Dermis microvascular lymphatic vessel endothelial cell (primary cell): ENCODE measurements at regions not wholly inside any gene's neighbourhood (a gene's known extent, or its start where the extent isn't known, plus 50 kb on each side); places are given as distances from the start of the nearest gene placed in this dataset.

Experiments used
- DNase-seq, 2 donors: peaks; one replicate each; pipeline versions ENCODE4 v3.0.0 to v3.0.0-alpha.2; 2010; ENCODE audit warnings: low read depth in 2 of 2

DNA sequence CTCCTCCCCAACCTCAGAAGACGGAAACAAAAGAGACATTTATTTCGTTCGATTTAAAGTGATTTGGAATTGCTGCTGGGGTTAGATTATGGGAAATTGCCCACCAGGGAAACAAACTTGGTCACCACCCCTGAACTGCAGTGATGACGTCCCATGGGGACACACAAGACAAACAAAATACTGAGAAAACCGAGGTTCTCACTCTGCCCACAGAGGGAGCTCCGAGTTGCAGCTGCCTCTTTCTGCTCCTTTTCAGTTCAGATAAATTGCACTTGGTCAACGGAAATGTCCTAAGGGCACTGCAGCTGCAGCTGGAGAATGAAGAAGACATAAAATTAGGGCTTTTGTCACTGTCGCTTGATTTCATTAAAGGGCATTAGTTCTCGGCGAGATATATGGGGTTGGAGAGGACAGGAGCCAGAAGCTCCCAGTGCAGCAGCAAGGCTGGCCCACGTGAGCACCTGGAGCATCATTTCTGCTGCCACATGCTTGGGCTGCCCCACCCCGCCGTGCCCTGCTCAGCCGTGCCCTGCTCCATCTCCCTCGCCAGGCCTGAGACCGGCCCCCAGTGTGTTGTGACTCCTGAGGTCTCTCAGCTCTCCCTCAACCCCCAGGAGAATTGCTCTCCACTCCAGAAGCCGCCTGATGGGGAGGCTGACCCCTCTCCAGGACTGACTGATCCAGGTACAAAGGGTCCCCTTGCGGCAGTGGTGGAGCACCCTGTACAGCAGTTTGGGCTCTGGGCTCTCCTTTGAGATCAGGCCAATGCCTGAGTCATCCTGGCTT is 231.7 kb upstream of the AJAP1 start:
- DNase-seq: no peak

DNA sequence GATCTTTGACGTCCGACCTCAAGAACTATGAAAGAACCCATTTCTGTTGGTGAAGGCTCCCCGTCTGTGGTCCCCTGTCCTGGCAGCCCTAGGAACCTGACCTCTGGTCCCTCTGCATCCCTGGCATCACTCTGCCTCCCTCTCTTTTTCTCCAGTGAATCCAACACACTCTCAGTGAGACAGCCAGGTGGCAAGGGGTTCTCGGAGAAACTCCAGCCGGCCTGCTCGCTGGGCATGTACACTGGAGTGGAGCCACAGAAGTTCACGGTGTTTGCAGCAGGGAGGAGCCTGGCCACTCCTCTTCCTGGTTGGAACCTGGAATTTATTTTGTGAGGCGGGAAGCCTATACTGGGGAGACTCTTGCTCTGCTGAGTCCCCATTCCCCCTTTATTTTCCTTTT is 230.2 kb upstream of the AJAP1 start:
- DNase-seq: no peak

DNA sequence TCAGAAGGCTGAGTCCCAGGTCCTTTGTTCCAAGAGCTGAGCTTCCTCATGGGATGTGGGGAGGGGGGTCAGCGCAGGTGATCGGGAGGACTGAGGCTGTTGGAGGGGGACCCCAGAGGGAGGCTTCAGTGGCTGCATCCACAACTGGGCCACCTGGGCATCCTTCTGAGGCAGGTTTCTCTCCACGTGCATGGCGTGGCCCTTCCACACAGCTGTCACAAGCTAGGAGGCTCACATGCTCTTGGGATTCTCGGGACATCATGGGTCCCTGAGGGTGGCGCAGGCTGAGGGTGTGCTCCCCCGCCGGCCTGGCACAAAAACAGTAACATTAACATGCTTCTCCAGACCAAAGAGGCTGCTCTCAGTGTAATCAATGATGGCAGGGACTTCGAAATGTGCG is 229.6 kb upstream of the AJAP1 start:
- no peak for DNase-seq

DNA sequence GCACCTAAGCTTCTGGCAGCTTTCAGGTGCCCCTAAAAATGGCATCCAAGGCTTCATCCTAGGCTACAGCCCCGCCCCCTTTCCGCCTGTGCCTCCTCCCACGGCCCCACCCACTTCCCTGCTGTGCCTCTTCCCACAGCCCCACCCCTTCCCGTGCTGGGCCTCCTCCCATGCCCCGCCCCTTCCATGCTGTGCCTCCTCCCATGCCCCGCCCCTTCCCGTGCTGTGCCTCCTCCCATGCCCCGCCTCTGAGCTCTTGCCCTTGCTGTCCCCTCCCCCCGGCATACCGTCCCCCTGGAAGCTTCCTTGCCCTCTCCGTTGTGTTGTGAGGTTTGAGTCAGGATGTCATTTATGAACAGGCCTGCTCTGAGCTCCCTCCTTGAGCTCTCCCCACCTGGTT is 228.5 kb upstream of the AJAP1 start:
- no peak for DNase-seq

DNA sequence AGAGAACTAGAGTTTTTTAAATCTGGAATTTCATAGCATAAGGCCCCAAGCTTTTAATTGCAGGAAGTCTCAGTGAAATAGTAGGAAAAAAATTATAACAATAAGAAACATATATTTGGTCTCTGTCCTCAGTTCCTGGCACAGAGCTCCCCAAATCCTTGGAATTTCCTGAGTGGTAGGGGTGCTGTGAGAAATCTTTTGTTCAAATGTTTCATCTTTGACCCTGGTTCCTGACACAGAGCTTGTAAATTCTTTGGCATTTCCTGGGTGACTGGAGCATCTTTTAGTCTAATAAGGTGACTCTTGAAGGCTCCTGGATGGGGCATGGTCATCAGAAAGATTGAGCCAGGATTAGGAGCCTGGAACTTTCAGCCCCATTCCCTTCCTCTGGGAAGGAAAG is 225.7 kb upstream of the AJAP1 start:
- no peak for DNase-seq

DNA sequence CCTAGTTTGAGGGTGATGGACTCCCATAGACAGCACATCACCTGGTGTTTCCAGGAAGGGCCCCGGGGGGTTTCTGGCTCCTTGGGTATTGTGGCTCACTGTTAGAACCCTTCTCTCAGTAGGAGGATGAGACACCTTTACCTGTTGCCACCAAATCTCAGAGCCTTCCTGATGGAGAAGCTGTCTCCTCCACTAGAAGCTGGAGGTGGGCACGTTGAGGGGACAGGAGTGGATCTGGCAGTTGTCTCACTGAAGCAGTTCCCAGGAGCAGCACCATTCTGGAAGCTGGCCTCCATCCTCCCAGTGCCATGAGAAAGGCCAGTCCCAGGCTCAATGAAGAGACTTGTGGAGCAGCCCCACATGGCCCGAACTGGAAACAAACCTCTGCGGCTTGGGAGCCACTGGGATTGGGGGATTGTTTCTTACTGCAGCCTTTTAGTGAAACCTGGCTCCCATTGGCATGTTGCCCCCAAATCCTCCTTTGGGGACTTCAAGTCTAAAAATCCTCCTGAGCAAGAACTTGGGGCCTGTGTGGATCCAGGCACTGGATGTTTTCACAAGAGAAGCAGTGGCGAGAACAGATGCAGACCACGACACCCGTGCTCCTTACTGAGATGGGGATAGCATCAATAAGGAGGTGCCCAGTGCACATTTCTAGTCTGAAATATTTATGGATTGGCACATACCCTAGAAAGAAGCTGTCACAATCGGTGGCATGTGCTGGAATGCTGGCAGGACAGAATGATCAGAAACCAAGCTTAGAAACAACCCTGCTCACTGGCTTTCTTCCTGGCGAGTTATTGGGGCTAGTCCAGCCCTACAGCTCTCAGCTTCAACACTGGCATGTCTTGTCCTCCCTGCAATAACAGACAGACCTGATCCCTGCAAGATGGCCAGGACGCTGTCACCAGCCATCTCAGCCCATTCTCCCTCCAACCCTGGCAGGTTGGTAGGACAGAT is 223.7 kb upstream of the AJAP1 start:
- no peak for DNase-seq

DNA sequence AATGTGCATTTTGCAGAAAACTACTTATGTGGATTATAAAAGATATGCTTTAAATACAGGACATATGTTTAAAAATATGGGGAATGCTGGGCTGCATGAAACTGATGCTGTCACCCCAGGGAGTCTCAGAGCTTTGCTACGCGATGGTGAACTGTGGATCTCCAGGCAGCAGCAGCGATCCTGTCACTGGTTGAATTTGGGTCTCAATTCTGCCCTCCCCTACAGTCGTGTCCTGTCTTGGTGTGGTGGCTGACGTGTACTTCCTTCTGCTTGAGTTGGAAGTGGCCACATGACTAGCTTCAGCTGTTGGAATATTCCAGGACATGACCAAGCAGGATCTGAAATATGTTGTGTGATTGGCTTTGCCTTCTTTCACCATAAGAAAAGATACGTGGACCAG is 222.9 kb upstream of the AJAP1 start:
- no peak for DNase-seq

DNA sequence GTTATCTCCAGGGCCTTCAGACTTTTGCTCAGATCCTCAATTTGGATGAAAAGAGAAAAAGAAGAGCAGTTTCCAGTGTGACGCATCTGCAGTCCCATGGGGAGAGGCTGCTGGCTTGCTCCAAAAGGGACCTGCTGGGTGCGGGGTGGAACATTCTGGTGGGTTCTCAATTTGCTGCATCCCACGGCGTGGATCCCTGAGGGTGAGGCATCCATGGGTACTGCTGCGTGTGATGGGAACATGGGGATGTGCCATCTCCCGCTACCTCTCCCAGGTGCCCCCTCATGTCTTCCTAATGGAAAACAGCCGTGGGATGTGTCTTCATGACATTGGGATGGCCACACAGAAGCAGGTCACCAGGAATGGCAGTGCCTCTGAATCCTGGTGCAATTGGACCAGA is 221.3 kb upstream of the AJAP1 start:
- no peak for DNase-seq

DNA sequence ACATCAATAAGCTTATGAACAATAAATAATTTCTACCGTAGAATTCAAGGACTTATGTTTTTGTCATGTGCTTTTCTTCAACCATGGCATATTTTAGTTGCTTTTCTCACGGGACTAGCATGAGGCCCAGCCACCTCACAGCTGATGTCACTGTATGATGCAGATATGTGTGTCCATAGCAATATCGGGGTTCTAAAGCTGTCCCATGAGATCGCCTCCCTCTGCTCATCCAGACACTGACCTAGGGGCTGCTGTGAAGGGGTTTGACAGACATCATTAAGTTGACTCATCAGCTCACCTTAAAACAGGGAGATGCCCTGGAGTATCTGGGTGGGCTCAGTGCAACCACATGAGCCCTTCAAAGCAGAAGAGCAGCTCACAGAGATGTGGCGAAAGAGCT is 210.3 kb upstream of the AJAP1 start:
- DNase-seq: no peak

DNA sequence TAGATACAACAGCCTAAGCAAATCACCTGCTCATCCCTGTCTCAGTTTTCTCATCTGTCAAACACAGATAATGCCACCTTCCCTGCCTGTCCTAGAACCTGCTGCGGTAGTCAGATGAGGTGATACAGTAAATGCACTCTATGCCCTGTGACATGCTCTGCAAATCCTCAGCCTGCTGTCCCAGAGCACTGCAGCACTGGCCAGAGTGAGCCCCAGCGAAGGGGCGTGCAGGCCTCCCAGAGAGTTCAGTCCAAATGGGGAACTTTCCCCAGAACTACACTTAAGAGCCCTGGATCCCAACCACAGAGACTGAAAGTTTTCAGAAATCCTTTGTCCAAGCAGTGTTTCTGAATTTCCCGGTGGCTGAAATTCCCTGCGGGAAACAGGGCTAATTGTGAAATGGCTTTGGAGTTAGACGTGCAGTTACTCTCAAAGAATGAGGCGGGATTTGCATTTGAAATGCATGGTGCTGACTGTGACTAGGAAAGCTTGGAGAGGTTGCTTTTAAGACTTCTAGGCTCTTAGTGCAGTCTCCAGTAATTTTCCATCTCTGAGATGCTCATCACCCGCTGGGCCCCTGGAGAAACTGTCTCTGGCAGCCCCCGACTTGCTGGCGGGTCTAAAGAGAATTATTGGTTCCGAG is 206.5 kb upstream of the AJAP1 start:
- no peak for DNase-seq

DNA sequence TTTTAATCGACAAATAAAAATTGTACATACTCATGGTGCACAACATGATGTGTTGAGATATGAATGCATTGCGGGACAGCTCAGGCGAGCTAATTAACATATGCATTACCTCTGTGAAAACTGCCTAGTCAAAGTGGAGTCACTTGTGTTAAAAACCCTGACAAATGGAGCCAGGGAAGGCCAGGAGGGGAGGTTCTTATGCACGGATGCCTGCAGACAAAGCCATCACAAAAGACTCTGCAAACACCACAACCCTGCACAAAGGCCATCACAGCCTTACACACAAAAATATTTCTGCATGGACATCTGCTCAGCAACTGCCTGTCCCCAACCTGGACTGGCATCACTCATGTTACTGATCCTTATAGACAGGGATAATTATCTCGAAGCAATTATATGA is 204.4 kb upstream of the AJAP1 start:
- DNase-seq: no peak

DNA sequence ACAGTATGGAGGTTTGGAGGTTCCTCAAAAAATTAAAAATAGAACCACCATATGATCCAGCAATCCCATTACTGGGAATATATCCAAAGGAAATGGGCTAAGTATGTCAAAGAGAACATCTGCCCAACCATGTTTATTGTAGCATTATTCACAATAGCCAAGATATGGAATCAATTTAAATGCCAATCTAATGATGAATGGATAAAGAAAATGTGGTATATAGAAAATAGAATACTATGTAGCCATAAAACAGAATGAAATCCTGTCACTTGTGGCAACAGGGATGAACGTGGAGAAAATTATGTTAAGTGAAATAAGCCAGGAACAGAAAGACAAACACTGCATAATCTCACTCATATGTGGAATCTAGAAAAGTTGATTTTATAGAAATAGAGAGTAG is 201.7 kb upstream of the AJAP1 start:
- DNase-seq: no peak

DNA sequence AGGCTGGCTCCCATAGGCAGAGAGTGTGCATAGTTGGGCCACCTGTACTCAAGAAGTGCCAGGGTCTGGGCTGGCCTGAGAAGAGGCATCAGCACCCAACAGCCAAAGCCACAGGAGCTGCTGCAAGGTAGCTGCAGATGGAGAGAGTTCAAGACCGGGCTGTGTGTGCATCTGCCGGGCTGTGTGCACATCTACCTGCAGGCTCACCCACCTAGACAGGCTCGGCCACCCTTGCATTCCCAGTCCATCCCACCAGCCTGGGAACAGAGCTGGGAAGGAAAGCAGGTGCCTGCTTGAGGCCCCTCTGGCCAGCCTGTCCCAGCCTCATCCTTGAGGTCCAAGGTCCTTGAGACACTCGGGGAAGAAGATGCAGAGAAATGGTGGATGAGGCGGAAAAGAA is 194.4 kb upstream of the AJAP1 start:
- DNase-seq: no peak

DNA sequence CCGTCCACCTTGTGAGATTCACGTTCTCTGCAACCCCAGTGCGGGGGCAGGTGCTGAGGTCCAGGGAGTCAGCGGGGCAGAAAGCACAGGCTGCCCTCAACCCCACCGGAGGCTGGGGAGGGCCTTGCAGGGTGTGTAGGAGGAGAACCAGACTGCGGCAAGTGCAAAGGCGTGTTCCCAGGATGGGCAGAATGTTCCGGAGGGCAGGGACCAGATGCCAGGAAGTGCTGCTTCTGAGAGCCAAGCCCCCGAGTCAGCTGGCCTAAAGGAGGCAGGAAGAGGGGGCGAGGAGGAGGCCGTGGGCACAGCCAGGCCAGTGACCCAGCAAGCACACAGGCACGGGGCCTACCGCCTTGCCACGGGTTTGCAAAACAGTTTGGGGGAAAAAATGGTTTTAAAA is 193.8 kb upstream of the AJAP1 start:
- no peak for DNase-seq

DNA sequence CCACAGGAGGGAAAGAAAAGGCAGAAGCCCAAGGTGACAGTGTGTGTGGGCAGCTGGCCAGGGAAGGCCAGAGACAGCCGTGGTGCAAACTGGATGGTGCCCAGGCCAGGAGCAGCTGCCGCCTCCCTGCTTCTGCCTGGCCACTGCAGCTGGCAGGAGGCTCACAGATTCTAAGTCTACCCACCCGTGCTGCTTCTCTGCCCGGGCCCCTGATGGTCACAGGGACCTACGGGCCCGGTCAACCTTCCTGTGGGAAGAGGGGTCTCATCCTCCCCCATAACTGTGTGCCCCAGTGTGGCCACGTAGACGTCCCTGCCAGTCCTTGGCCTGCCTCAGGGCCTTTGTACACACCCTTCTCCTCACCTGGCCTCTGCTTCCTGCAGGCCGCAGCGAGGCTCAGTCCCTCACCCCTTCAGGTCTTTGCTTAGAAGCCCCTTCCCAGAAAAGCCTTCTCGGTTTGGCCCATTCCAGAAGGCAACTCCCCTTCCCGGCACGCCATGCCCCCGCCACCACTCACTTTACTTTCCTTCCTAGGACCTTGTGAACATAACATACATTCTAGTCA is 192.6 kb upstream of the AJAP1 start:
- DNase-seq: no peak

DNA sequence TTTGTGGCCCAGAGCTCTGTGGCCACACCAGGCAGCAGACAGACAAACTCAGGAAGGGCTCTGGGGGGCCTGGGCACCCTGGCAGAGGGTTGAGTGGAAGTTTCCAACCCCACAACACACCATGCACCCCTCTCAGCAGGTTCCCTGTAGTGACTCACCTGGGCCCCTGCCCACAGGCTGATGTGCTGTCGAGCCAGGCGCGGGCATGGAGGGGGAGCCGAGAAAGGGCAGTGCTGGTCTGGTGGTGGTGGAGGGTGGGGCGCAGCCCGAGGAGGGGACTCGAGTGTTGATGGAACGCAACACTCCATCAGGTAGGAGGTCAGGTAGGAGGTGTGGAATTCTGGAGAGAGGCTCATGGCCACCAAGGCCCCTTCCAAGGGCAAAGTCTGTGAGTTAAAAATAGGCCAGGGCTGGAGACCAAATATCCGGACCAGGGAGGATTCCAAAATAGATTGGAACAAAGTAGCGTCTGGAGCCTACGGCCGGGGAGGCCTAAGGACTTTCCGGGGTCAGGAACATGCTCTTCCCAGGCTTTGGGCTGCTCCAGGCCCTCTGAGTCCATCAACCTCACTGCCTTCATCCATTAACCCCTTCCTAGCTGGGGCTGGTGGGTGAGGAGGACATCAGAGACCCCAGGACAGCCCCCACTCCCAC is 191.5 kb upstream of the AJAP1 start:
- DNase-seq: no peak

DNA sequence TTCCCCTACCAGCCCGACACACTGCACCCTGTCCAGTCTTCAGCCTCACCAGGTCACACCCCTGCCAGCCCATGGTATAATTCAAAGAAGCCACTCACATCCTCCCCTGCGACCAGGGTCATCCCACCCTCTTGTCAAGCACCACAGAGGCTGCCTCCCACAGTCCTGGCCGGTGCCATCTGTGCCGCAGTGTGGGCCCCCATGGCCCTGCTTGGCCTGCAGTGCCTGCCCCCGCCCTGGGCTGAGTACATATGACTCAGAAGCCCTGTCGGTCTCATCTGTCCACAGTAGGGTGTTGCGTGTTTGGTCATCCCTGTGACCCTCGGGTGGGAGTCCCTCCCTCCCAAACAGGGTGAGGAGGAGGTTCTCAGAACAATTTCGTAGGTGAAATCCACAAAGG is 190.8 kb upstream of the AJAP1 start:
- no peak for DNase-seq

DNA sequence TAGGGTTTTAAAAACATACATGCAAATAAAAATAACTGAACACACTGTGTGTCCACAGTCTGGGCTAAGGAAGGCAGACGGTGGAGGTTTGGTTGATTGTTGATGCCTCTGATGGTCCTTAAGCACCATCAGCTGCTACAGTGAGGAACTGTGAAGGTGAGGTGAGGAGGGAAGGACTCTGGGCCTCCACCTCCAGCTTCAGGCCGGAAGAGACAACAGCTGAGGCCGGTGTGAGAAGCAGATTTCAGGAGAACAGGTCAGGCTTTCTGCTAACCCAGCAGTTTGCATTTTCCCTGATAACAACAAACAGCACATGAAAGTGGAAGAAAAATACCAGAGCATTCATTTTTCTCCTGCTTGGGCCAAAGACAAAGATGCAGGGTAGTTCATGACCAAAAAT is 189.9 kb upstream of the AJAP1 start:
- no peak for DNase-seq

DNA sequence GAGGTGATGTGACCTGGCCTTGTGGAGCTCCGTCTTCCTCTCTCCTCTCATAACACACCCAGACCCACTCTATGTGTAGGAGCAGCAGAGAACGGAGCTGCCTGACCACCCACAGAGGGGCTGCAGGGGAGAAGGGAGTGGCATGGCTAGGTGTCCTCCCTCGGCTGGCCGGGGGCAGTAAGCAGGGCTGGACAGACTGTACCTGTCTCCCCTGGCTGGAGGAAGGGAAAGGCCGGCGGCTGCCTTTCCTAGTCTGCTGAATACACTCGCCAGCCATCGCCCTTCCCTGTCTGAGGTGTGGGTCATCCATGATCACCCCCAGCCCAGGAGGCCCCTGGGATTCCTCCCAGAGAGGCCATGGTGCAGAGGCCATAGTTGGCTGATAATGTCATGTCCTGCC is 187.2 kb upstream of the AJAP1 start:
- no peak for DNase-seq

DNA sequence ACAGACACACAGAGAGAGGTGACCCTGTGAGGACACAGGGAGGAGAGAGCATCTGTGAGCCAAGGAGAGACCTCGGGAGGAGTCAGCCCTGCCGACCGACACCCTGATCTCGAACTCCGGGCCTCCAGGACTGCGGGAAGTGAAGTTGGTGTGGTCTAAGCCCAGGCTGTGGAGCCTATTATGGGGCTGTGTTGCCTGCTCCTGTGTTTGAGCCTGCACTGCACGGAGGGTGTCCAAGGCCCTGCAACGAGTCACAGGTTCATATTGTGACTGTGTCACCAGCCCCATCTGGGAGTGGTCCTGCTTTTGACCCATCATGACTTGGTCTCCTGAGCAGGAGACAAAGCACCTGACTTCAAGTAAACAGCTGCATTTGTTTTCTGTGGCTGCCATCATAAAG is 186.0 kb upstream of the AJAP1 start:
- DNase-seq: no peak

DNA sequence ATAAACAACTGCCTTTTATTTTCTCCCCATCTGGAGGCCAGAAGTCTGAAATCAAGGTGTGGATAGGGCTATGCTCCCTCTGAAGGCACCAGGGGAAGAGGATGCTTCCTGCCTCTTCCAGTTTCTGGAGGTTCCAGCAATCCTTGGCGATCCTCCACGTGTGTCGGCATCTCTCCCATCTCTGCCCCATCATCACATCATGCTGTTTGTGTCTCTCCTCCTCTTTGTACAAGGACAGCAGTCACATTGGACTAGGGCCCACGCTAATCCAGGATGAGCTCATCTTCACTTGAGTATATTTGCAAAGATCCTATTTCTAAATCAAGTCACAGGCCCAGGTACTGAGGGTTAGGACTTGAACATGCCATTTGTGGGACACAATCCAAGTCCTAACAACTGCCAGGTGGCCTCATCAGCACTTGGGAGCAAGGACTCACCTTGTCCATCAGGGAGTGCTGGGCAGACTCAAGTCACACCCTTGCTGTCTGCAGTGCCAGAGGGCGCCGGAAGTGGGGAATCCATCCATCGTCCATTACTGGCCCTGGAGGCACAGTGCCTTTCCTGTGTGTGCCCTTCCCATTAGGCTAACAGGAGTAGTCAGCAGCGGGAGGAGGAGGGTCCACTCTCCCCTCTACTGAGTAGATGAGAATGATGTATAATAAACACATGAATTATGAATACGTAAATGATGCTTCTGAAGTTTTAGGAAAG is 185.4 kb upstream of the AJAP1 start:
- DNase-seq: no peak
